ENCODE measurements at regions not wholly inside any gene's neighbourhood (a gene's known extent, or its start where the extent isn't known, plus 50 kb on each side); places are given as distances from the start of the nearest gene placed in this dataset.

DNA sequence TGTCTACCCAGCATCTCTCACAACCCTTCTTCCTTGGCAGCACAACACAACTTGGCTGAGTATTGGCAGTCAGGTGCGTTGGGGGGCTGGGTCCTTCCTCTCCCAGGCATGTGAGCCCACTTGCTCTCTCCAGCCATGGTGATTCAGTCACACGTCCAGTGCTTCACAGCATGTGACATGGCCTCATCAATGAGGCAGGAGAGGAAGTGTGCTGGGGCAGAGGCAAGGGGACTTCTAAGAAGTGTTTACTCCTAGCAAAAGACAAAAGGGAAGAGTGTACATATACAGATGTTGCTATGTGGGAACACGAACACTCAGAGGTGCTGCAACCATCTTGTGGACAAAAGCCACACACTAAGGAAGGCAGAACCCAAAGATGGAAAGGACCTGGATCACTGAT is 380.8 kb downstream of the FBXW7 start:
- TF ChIP-seq, protein P1, sequence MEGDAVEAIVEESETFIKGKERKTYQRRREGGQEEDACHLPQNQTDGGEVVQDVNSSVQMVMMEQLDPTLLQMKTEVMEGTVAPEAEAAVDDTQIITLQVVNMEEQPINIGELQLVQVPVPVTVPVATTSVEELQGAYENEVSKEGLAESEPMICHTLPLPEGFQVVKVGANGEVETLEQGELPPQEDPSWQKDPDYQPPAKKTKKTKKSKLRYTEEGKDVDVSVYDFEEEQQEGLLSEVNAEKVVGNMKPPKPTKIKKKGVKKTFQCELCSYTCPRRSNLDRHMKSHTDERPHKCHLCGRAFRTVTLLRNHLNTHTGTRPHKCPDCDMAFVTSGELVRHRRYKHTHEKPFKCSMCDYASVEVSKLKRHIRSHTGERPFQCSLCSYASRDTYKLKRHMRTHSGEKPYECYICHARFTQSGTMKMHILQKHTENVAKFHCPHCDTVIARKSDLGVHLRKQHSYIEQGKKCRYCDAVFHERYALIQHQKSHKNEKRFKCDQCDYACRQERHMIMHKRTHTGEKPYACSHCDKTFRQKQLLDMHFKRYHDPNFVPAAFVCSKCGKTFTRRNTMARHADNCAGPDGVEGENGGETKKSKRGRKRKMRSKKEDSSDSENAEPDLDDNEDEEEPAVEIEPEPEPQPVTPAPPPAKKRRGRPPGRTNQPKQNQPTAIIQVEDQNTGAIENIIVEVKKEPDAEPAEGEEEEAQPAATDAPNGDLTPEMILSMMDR (IDR thresholded peaks at IDR 0.05; ENCODE audit: low read depth, low read length), result no peak
- H3K4me3 ChIP-seq (ENCODE audit: low read depth, low read length), result no peak overlapping the region

DNA sequence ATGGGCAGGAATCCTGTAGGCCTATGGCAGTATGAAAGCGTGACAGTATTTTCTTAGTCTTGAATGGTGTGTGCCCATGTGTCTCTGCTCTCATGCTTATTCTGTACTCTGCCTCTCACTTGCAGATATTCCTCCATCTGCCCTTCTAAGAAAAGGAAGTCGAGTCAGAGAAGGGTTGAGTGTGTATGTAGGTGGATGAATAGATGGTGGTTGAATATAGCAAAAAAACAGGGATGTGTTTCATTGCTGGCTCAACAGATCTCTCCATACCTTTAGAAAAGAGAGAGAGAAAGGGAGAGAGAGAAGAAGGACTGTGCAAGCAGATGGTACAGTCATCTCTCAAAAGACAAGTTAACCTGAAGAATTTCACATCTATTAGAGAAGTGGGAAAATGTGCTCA is 381.5 kb downstream of the FBXW7 start:
- TF ChIP-seq, protein P1 (IDR thresholded peaks at IDR 0.05; ENCODE audit: low read depth, low read length), result no peak
- no peak overlapping the region for H3K4me3 ChIP-seq (ENCODE audit: low read depth, low read length)

DNA sequence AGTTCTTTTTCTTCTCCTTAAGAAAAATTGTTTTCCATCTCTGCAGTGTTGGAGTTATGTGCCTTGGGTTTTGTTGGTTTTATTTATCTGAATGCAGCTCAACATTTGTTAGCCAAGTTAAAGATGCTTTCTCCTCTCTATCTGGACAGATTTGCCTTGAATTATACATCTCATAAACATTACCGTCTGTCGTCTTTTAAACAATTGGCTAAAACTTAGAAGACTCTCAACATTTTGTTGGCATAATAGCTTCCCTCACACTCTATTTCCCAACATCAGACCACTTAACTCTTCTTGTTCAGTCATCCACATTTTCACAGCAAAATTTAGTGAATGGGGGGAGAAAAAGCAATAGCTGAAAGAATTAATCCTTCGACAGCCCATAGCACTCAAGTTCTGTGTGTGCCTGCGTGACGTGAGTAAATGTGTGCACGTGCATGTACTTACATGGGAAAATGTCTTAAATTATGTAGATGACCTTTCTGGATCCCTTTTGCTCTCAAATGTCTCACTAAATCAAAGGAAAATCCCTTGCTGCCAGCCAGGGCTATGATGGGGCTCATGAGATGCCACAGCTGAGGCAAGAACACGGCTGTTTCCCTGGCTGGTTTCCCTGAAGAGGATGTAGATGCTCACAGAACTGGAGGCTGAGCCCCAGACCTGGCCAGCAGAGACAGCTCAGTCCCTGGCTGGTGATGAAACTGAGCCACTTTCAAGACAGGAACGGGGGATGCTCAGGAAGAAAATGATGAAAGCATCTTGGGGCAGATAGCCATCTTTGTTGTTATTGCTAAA is 382.2 kb downstream of the FBXW7 start:
- TF ChIP-seq, protein P1 (IDR thresholded peaks at IDR 0.05; ENCODE audit: low read depth, low read length), result no peak

DNA sequence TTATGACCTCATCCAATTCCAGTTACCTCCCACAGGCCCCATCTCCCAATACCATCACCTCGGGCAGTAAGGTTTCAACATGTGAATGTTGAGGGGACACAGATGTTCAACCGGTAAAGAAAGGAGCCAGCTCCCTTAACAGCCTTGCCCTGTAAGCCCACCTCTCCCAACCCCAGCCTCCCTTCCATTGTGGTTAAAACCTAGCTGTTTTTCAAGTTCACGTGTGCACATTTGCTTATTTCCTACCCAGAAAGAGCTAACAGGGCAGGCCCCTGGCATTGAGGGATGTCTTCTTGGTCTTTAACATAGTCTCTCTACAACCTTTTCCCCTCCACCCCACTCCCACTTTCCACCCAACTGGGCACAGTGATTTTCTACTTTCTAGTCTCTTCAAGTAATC is 385.7 kb downstream of the FBXW7 start:
- H3K4me3 ChIP-seq (ENCODE audit: low read depth, low read length), result no peak overlapping the region
- TF ChIP-seq, protein P1 (IDR thresholded peaks at IDR 0.05; ENCODE audit: low read depth, low read length), result no peak

More for the DNA sequence above, 382.2 kb downstream of the FBXW7 start:
- H3K4me3 ChIP-seq (ENCODE audit: low read depth, low read length), result no peak overlapping the region

DNA sequence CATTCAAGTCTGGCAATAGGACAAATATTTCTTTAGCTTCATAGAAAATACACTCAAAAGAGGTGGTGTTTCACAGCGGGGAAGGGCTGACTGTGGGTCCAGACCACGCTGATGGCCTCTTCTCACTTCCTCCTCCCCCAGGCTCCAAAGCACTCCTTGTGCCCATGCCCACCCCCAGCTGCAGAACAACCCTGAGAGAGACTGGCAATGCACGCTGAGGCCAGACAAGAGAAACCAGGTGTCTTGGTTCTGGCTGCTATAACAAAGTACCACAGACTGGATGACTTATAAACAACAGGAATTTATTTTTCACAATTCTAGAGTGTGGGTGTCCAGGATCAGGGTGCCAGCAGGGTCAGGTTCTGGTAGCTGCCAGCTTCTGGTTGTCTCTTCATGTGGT is 386.1 kb downstream of the FBXW7 start:
- H3K4me3 ChIP-seq (ENCODE audit: low read depth, low read length), result no peak overlapping the region
- TF ChIP-seq, protein P1 (IDR thresholded peaks at IDR 0.05; ENCODE audit: low read depth, low read length), result no peak

DNA sequence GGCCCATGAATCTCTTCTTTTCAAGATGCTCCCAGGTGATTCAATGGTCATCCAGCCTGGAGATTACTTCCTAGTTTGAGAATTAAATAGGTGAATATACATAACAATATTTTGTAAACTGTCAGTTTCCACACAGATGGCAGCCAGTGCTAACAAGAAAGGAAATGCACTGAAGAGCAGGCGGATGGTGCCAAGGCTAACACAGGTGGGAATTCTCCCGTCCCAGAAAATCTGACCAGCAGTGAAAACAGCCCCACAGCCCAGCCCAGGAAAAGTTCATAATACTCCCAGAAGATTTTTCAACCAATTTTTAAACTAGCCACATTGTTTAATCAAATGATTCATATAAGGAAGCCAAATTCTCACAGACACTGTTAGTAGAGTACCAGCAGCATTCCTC is 387.2 kb upstream of the GATB start:
- no peak overlapping the region for H3K4me3 ChIP-seq (ENCODE audit: low read depth, low read length)
- TF ChIP-seq, protein P1 (IDR thresholded peaks at IDR 0.05; ENCODE audit: low read depth, low read length), result no peak

DNA sequence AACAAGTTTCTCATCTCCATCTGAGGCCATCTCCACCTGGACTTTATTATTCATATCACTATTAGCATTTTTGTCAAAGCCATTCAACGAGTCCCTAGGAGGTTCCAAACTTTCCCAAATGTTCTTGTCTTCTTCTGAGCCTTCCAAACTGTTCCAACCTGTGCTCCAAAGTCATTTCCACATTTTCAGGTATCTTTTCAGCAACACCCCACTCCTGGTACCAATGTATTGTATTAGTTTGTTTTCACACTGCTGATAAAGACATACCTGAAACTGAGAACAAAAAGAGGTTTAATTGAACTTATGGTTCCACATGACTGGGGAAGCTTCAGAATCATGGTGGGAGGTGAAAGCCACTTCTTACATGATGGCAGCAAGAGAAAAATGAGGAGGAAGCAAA is 385.4 kb upstream of the GATB start:
- no peak overlapping the region for H3K4me3 ChIP-seq (ENCODE audit: low read depth, low read length)
- TF ChIP-seq, protein P1 (IDR thresholded peaks at IDR 0.05; ENCODE audit: low read depth, low read length), result no peak
